ENCODE measurements at regions not wholly inside any gene's neighbourhood (a gene's known extent, or its start where the extent isn't known, plus 50 kb on each side); places are given as distances from the start of the nearest gene placed in this dataset.
"Not testable (repeated sequence)": the region's sequence is repeated elsewhere in the genome, so short reads cannot be mapped to it uniquely, and the experiment has no call there.

DNA sequence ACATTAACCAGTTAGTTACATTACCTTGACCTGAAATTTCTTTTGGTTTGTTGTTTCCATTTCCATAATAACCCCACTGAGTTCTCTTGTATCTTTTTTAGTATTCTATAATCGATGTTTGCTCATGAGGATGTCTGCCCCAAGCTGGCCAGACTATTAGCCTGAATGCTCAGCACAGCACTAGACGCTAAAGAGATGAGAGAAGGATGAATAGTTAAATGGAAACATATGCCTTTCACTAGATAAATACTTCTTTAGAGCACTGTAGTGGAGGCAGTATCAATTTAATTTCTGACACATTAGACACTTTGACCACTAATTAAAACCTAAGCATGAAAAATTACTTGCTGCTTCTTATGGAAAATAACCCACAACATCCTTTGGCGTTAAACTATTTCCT, 654.9 kb upstream of the KCNMB2 start:
- Histone ChIP-seq H3K36me3 (ENCODE audit: insufficient read depth, low read length) (no peaks in the 10 kb centered on the region), H3K27me3 (ENCODE audit: insufficient read depth, low read length) (no peaks in the 10 kb centered on the region), H3K4me1 (ENCODE audit: insufficient read depth, low read length) (no peaks in the 10 kb centered on the region), H3K9me3 (ENCODE audit: low read length) (no peaks in the 10 kb centered on the region), H3K4me3 (ENCODE audit: low read length) (no peak overlapping the region), H2AFZ (ENCODE audit: low read depth, low read length) (no peak overlapping the region)

DNA sequence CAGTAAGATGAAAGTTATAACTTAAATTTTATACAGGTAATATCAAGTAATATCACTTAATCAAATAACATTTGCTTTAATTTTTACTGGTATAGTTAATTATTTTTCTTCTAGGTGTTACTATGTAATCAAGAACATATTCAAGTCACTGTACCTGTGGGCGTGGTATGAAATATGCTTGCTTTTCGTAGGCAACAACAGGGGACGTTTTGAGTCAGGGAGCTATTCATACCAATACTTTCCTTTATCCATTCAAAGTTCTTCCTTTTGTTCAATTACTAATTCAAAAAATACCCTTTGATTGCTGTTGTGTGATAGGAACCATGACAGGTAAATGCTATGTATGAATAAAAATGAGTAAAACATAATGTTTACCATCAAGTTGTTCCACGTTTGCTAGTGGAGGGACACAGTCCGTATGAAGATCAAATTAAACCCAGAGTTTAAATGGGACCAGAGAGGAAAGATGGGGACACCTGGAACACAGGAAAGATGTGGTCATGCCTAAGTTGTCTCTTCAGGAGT, 654.0 kb upstream of the KCNMB2 start:
- Histone ChIP-seq H3K4me3 (ENCODE audit: low read length) (no peak overlapping the region), H3K27me3 (ENCODE audit: insufficient read depth, low read length) (no peaks in the 10 kb centered on the region), H3K9me3 (ENCODE audit: low read length) (no peaks in the 10 kb centered on the region), H3K4me1 (ENCODE audit: insufficient read depth, low read length) (no peaks in the 10 kb centered on the region), H2AFZ (ENCODE audit: low read depth, low read length) (no peak overlapping the region), H3K36me3 (ENCODE audit: insufficient read depth, low read length) (no peaks in the 10 kb centered on the region)

DNA sequence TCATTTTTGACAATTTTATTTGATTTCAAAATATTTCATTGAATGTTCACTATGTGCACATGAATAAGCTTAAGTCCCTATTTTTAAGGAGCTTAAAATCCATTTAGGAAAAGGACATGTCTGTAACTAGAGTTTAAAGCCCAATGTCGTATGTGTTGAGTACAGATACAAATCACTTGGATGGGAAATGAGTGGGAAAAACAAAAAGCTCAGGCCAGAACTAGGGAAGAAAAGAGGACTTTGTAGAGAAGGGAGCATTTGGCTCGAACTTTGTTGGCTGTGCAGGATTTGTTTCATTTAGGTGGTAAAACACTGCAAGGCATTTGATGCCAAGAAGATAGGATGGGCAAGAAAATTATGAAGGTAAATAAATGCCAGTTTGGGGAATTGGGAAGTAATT, 653.1 kb upstream of the KCNMB2 start:
- H3K9me3 ChIP-seq (ENCODE audit: low read length): no peaks in the 10 kb centered on the region
- H3K4me3 ChIP-seq (ENCODE audit: low read length): no peak overlapping the region
- no peak overlapping the region for H2AFZ ChIP-seq (ENCODE audit: low read depth, low read length)
- H3K36me3 ChIP-seq (ENCODE audit: insufficient read depth, low read length): no peaks in the 10 kb centered on the region
- H3K4me1 ChIP-seq (ENCODE audit: insufficient read depth, low read length): no peaks in the 10 kb centered on the region
- H3K27me3 ChIP-seq (ENCODE audit: insufficient read depth, low read length): no peaks in the 10 kb centered on the region

DNA sequence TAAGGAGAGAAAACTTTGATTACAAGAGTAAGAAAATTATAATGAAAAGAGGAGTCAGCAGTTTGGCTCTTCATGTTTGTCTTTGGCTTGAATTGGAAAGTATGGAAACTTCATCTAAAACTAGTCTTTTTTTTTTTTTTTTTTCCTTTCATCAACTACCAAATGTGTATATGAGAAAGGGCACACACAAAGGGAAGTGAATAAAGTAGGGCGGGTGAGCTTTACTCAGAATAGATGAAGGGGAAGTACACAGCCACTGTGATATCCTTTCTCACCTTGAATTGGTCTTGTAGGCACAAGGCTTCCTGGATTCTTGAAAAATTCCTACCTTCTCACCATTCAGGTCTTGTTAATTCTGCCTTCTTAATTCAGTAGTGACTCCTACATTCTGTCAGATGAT, 652.3 kb upstream of the KCNMB2 start:
- H3K36me3 ChIP-seq (ENCODE audit: insufficient read depth, low read length): no peaks in the 10 kb centered on the region

DNA sequence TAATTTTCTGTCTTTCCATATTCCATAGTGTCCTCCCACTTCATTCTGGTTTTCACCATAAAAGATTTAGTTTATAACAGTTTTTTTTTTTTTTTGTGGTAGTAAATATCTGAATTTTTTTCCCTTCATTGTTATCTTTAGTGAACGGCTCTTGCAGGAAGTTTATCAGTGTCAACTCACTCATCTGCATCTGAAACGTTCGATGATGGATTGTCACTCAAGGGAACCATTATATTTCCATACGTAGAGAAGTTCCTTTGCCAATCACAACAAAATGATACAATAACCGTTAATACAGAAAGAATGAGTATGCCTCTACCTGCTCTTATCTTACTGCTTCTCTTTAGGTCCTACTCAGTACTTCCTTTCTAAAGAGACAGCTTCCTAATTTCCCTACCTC, 651.2 kb upstream of the KCNMB2 start:
- Histone ChIP-seq H2AFZ (ENCODE audit: low read depth, low read length) (no peak overlapping the region), H3K9me3 (ENCODE audit: low read length) (no peaks in the 10 kb centered on the region), H3K36me3 (ENCODE audit: insufficient read depth, low read length) (no peaks in the 10 kb centered on the region), H3K27me3 (ENCODE audit: insufficient read depth, low read length) (no peaks in the 10 kb centered on the region), H3K4me1 (ENCODE audit: insufficient read depth, low read length) (no peaks in the 10 kb centered on the region), H3K4me3 (ENCODE audit: low read length) (no peak overlapping the region)

More for the DNA sequence above, 652.3 kb upstream of the KCNMB2 start:
- no peaks in the 10 kb centered on the region for H3K27me3 ChIP-seq (ENCODE audit: insufficient read depth, low read length)
- no peak overlapping the region for H3K4me3 ChIP-seq (ENCODE audit: low read length)
- no peaks in the 10 kb centered on the region for H3K4me1 ChIP-seq (ENCODE audit: insufficient read depth, low read length)
- H2AFZ ChIP-seq (ENCODE audit: low read depth, low read length): no peak overlapping the region
- H3K9me3 ChIP-seq (ENCODE audit: low read length): no peaks in the 10 kb centered on the region

DNA sequence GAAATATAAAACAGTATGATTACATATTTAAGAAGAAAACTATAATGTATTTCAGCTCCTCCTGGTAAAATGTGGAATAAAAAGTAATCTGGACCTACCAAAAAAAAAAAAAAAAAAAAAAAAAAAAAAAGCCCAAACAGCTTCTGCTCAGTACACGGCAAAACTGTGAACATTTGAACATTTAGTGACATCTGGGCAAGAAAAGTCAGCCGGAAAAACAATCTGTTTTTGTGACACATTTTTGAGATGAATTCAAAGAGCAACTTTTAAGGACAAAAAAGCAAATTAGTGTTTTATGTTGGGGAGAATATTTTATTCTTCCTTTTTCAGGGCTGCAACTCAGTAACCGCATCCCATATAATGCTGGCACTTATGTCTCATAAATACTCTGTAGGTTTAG, 649.7 kb upstream of the KCNMB2 start:
- Histone ChIP-seq H3K4me1 (ENCODE audit: insufficient read depth, low read length) (peaks cover 3% of the 10 kb centered on the region), H3K9me3 (ENCODE audit: low read length) (no peaks in the 10 kb centered on the region), H2AFZ (ENCODE audit: low read depth, low read length) (no peak overlapping the region), H3K27me3 (ENCODE audit: insufficient read depth, low read length) (no peaks in the 10 kb centered on the region), H3K4me3 (ENCODE audit: low read length) (no peak overlapping the region), H3K36me3 (ENCODE audit: insufficient read depth, low read length) (no peaks in the 10 kb centered on the region)

DNA sequence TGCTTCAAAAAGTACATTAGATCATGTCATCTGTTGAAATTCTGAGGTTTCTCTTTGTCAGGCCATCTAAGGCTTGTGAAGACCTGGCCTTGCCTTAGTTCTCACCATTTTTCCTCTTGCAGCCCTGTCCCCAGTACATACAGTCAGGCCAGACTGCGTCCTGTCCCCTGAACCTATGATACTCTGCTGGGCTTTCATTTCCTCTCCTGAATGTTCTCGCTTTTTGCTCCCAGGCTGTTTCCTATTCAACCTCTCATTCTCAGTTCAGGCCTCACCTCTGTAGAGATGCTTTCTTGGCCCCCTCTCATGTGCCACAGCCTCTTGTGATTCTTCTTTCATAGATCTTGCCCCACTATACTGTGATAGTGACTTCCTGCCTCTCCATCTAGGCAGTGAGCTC, 648.8 kb upstream of the KCNMB2 start:
- Histone ChIP-seq H3K36me3 (ENCODE audit: insufficient read depth, low read length) (no peaks in the 10 kb centered on the region), H3K9me3 (ENCODE audit: low read length) (no peaks in the 10 kb centered on the region), H3K27me3 (ENCODE audit: insufficient read depth, low read length) (no peaks in the 10 kb centered on the region), H2AFZ (ENCODE audit: low read depth, low read length) (no peak overlapping the region), H3K4me3 (ENCODE audit: low read length) (no peak overlapping the region), H3K4me1 (ENCODE audit: insufficient read depth, low read length) (peaks cover 3% of the 10 kb centered on the region)

DNA sequence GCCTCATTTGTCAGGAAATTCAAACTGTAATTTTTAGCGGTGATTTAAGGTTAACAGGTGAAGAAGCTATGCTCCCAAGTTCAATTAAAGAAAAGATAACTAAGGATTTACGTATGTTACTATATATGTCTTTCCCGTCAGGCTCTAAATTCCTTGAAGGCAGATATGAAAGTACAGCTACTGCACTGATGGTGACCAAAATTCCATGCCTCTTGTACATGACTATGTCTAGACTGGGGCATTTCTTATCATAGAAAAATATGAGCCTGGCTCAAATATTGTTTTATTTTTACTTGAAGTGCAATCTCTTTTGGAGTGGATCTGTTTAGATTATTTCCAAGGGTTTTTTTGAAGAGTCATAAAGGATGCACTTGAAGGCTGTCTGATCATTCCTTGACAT, 647.1 kb upstream of the KCNMB2 start:
- peaks cover 3% of the 10 kb centered on the region for H3K4me1 ChIP-seq (ENCODE audit: insufficient read depth, low read length)
- H2AFZ ChIP-seq (ENCODE audit: low read depth, low read length): no peak overlapping the region
- H3K9me3 ChIP-seq (ENCODE audit: low read length): no peaks in the 10 kb centered on the region
- H3K4me3 ChIP-seq (ENCODE audit: low read length): no peak overlapping the region
- no peaks in the 10 kb centered on the region for H3K27me3 ChIP-seq (ENCODE audit: insufficient read depth, low read length)
- no peaks in the 10 kb centered on the region for H3K36me3 ChIP-seq (ENCODE audit: insufficient read depth, low read length)

DNA sequence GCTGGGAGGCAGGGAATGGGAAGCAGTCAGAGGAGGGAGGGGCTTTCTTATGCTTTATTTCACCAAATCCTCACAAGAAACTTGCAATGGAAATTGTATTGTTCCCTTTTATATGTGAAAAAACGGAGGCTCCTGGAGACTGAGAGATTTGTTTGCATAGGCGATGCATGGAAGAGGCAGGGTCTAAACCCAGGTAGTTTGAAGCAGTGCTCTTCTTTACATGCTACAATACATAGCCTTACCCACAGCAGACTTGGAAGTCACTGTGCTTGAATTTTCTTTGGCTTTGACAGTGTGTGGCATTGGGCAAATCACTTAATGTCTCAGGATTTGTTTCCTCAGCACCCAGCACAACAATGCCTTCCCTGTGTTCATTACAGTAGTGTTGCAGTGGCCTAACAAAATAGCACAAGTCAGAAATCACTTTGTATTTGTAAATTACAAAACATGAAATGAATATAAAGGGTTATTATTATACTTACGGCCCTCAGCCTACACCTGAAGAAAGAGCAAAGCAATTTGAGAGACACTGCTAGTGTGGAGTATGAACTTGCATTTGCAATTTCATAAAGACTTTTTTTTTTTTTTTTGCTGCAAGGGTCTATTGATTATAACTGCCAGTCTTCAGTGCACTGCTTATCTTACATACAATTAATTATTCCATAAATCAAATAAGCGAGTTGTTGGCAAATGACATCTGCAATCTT, 646.4 kb upstream of the KCNMB2 start:
- Histone ChIP-seq H3K36me3 (ENCODE audit: insufficient read depth, low read length) (no peaks in the 10 kb centered on the region), H2AFZ (ENCODE audit: low read depth, low read length) (no peak overlapping the region), H3K4me3 (ENCODE audit: low read length) (no peak overlapping the region), H3K27me3 (ENCODE audit: insufficient read depth, low read length) (no peaks in the 10 kb centered on the region), H3K9me3 (ENCODE audit: low read length) (no peaks in the 10 kb centered on the region), H3K4me1 (ENCODE audit: insufficient read depth, low read length) (peaks cover 3% of the 10 kb centered on the region)

DNA sequence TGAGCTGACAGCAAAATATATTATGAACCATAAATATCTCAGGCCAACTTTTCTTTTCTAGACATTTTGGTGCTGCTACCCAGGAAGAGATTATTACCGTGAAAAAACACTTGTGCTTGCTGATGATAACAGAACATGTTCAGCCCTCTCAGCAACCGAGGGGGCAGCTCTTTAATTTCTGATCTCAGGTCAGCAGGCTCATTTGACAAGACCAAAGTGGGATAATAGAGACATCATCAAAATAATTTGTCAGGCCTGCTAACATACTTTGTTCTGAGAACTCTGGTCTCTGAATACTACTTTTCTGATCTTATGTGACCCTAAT, 645.9 kb upstream of the KCNMB2 start:
- no peaks in the 10 kb centered on the region for H3K27me3 ChIP-seq (ENCODE audit: insufficient read depth, low read length)
- no peaks in the 10 kb centered on the region for H3K36me3 ChIP-seq (ENCODE audit: insufficient read depth, low read length)
- H3K4me1 ChIP-seq (ENCODE audit: insufficient read depth, low read length): peaks cover 3% of the 10 kb centered on the region
- no peak overlapping the region for H3K4me3 ChIP-seq (ENCODE audit: low read length)
- no peaks in the 10 kb centered on the region for H3K9me3 ChIP-seq (ENCODE audit: low read length)
- H2AFZ ChIP-seq (ENCODE audit: low read depth, low read length): no peak overlapping the region

DNA sequence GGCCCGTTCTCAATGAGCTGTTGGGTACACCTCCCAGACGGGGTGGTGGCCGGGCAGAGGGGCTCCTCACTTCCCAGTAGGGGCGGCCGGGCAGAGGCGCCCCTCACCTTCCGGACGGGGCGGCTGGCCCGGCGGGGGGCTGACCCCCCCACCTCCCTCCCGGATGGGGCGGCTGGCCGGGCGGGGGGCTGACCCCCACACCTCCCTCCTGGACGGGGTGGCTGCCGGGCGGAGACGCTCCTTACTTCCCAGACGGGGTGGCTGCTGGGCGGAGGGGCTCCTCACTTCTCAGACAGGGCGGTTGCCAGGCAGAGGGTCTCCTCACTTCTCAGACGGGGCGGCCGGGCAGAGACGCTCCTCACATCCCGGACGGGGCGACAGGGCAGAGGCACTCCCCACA, 644.7 kb upstream of the KCNMB2 start:
- H3K36me3 ChIP-seq (ENCODE audit: insufficient read depth, low read length); H3K27me3 ChIP-seq (ENCODE audit: insufficient read depth, low read length); H3K4me1 ChIP-seq (ENCODE audit: insufficient read depth, low read length); H3K4me3 ChIP-seq (ENCODE audit: low read length); H3K9me3 ChIP-seq (ENCODE audit: low read length); H2AFZ ChIP-seq (ENCODE audit: low read depth, low read length): not testable (repeated sequence)

DNA sequence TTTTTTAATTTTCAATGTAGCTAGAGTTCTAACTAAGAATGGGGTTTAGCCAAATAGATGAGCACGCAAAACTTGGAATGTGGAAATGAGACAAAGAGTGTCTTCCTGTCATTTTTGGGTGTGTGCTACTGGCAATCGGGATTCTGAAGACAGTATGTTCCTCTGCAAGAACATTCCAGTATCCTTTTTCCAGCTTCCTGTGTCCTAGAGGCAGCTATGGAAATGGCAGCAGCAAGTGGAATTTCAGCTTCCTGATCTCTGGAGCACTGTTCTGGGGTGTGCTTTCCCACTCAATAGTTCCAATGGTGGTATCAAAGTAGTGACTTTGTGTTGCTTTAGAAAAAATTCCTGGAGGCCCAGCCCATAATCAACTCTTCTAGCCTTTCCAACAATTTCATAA, 642.9 kb upstream of the KCNMB2 start:
- H2AFZ ChIP-seq (ENCODE audit: low read depth, low read length): no peak overlapping the region
- no peaks in the 10 kb centered on the region for H3K36me3 ChIP-seq (ENCODE audit: insufficient read depth, low read length)
- no peak overlapping the region for H3K4me3 ChIP-seq (ENCODE audit: low read length)
- peaks cover 1% of the 10 kb centered on the region for H3K9me3 ChIP-seq (ENCODE audit: low read length)
- H3K27me3 ChIP-seq (ENCODE audit: insufficient read depth, low read length): no peaks in the 10 kb centered on the region
- peaks cover 3% of the 10 kb centered on the region for H3K4me1 ChIP-seq (ENCODE audit: insufficient read depth, low read length)

DNA sequence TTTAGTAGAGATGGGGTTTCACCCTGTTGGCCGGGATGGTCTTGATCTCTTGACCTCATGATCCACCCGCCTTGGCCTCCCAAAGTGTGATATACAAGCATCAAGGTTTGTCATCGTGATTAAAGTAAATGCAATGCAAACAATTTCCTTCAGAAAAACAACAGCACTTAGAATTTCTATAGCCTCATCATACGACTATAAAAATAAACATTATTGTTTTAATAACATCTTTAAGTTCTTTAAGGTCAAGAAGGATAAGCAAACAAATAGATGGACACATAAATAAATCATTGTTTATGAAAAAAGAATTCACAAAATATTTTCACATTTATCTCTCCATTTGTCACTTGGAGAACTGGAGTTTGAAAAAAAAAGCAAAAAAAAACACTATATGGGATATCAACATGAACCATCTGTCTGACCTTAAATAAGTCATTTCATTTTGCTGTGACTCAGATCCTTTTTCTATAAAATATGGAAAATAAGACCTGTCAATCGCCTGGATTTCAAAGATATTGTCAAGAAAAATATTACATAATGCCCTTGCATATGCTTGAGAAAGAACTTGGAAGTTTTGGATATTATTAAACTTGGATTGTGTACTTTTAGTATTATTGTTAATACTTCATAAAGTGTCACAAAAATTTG, 642.0 kb upstream of the KCNMB2 start:
- Histone ChIP-seq H3K4me3 (ENCODE audit: low read length) (no peak overlapping the region), H3K4me1 (ENCODE audit: insufficient read depth, low read length) (peaks cover 3% of the 10 kb centered on the region), H3K9me3 (ENCODE audit: low read length) (peaks cover 10% of the 10 kb centered on the region), H2AFZ (ENCODE audit: low read depth, low read length) (no peak overlapping the region), H3K36me3 (ENCODE audit: insufficient read depth, low read length) (no peaks in the 10 kb centered on the region), H3K27me3 (ENCODE audit: insufficient read depth, low read length) (no peaks in the 10 kb centered on the region)

DNA sequence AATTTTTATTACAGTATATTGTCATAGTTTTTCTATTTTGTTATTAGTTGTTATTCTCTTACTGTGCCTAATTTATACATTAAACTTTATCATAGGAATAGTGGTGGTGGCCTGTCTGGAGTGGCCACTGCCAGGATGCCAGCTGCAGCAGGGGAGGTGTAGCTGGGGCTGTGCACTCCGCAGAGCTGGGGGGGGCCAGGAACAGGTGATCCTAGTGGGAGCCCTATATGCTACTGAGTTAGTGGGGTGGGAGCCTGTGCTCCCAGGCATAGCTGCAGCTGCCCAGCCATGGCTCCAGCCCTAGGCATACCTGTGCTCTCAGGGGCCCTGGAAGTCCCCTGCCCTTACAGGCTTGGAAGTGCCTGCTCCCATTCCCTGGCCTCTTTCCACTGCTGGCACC, 638.1 kb upstream of the KCNMB2 start:
- Histone ChIP-seq H3K9me3 (ENCODE audit: low read length) (peaks cover 16% of the 10 kb centered on the region), H3K36me3 (ENCODE audit: insufficient read depth, low read length) (no peaks in the 10 kb centered on the region), H2AFZ (ENCODE audit: low read depth, low read length) (no peak overlapping the region), H3K4me1 (ENCODE audit: insufficient read depth, low read length) (no peaks in the 10 kb centered on the region), H3K4me3 (ENCODE audit: low read length) (no peak overlapping the region), H3K27me3 (ENCODE audit: insufficient read depth, low read length) (no peaks in the 10 kb centered on the region)

Data from neuron (in vitro differentiated cells).